ENCODE measurements at regions not wholly inside any gene's neighbourhood (a gene's known extent, or its start where the extent isn't known, plus 50 kb on each side); places are given as distances from the start of the nearest gene placed in this dataset.

DNA sequence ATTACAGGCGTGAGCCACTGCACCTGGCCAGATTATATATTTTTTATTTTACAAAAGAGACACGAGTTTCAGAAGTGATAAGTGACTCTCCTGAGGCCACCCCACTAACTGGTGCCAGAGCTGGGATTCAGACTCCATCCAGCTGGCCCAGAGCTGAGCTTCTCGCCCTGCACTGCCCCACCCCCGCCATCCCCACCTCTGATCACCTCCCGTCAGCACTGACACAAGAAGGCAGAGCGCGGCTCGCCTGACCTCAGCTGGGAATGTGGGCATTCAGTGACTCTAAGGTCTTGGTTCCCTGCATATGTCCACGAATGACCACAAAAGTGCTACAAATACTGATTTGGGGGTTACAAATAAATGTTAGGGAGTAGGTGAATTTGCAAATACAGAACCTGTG, 56.1 kb upstream of the GALNT15 start:
- DNase-seq = no peak

DNA sequence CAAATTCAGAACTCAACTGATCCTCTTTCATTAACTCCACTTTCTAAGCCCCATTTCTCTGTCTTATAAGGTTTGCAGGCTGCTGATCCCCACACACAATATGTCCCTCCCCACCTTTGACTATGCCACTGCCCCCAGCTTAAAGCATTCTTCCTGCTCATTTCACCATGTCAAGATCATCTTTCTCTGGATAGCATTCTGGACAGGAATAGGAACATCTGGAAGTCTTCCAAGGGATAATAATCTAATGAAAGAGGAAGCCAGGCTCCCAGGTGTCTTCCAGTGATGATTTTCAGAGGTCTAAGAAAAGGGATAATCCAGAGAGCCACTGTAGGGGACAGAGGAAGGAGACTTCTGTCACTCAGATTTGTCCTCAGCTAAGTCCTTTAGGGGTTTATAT, 54.6 kb upstream of the GALNT15 start:
- DNase-seq = no peak

DNA sequence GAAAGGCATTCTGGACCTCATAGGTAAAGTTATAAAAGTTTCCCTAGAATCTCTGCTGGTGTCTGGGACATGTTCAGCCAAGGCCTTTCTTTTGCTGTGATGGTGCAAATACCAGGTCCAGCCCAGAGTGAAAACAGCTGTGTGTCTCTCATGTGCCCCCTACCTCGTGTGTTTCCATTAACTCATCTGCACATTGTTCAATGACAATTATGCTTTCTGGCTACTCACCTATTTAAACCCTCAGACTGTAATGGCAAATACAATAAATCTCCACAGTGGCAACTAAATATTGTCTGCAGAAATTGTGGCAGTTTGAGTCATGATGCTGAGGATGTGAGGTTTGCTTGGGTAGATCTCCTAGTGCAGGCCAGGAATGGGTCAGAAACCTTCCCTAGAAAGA, 53.1 kb upstream of the GALNT15 start:
- DNase-seq = no peak

DNA sequence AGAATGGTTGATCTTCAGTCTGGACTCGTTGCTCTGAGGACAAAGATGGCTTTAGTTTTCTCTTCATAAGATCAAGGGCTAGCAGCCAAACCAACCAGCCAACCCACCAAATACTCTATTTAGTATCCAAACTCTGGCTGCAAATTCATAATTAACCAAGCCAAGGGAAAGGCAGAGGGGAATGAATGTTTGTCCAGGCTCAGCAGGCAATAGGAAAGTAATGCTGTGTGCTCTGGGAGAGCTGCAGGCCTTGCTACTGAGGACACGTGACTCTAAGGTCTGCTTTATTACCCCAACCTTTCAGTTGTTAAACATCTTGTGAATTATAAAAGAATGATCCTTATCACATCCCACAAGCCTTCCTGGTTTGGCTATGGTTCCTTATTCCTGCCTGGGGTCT, 52.3 kb upstream of the GALNT15 start:
- DNase-seq = no peak

DNA sequence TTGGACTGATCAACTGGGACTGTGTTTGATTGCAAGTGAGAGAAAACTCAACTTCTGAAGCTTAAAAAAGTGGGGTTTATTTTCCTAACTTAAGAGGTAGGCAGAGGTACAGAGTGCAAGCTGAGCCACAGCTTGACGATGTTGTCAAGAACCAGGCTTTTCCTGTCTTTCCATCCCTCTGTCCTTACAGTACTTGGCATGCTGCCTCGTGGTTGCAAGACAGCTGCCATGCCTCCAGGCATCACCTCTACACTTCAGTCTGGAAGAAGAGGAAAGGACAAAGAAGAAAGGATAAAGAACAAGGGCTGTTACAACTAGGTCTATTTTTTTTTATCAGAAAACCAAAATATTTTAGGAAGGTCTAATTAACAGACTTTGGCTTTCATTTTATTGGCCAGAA, 51.8 kb upstream of the GALNT15 start:
- no peak for DNase-seq

DNA sequence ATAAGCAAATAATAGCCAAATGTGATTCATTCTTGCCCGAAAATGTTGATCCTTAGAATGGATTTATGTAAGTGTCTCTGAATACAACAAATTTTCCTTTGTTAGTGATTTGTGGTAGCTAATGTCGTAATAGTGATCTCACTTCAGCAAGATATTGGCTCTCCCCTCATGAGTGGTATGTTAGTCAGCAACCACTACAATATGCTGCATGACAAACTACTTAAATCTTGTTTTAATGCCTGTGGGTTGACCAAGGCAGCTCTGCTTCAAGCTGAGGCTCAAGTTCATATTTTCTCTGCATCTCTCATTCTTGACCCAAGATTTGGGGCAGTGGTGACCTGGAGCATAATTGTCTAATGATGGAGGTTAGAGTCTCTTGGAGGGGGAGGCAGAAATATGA, 49.8 kb upstream of the GALNT15 start:
- DNase-seq = peak; percentile 57

All from suppressor macrophage treated with lipopolysaccharide for 4 hours (primary cell).